ENCODE measurements at regions not wholly inside any gene's neighbourhood (a gene's known extent, or its start where the extent isn't known, plus 50 kb on each side); places are given as distances from the start of the nearest gene placed in this dataset.

DNA sequence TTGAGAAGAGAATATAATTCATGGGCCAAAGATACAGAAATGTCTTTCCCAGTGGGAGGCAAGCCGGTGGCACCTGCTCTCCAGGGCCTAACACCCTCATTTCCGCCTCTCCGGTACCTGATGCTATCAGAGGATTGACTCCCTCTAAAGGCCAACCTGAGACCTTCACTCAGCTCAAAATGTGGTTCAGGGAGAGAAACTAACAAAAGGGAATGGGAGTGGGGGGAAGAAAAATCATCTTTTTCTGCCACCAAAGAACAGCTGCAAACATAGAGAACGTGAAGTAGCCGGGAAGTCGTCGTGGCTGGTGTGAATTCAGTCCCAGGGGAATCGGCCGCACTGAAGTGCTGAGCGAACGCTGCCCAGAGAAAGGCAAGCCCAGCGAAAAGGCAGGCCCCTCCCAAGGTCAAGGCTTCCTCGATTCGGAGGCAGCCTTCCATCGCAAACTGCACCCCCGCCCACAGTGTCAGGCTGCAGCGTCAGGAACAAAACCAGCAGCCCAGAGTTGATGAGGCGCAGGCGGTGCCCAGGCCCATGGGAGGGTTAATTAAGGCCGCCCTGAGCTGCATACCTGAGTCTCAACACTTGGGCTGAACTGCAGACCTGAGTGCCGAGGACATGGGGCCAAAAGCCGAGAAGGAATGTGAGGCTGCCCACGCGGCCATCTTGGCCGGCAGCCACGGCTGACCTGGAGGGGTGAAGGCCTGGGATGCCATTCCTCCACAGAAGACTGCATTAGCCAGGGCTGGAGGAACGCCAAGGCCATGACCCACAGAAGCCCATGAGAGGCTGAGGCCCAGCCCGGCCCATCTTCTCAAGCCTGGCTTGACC is 160.2 kb downstream of the PSMG1 start:
- DNase-seq (ENCODE audit: extremely low spot score), result no peak
- ChIA-PET POLR2A (no interaction called here), CTCF (interaction anchor here (1.5 kb wide), 1 partner anchor 33 kb away, joined by 3 read pairs; no protein-coding TSS in a partner anchor)
- TF ChIP-seq, protein P1, sequence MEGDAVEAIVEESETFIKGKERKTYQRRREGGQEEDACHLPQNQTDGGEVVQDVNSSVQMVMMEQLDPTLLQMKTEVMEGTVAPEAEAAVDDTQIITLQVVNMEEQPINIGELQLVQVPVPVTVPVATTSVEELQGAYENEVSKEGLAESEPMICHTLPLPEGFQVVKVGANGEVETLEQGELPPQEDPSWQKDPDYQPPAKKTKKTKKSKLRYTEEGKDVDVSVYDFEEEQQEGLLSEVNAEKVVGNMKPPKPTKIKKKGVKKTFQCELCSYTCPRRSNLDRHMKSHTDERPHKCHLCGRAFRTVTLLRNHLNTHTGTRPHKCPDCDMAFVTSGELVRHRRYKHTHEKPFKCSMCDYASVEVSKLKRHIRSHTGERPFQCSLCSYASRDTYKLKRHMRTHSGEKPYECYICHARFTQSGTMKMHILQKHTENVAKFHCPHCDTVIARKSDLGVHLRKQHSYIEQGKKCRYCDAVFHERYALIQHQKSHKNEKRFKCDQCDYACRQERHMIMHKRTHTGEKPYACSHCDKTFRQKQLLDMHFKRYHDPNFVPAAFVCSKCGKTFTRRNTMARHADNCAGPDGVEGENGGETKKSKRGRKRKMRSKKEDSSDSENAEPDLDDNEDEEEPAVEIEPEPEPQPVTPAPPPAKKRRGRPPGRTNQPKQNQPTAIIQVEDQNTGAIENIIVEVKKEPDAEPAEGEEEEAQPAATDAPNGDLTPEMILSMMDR (IDR thresholded peaks at IDR 0.05; ENCODE audit: control extremely low read depth, extremely low read depth, low read depth, missing control alignments), result no peak

DNA sequence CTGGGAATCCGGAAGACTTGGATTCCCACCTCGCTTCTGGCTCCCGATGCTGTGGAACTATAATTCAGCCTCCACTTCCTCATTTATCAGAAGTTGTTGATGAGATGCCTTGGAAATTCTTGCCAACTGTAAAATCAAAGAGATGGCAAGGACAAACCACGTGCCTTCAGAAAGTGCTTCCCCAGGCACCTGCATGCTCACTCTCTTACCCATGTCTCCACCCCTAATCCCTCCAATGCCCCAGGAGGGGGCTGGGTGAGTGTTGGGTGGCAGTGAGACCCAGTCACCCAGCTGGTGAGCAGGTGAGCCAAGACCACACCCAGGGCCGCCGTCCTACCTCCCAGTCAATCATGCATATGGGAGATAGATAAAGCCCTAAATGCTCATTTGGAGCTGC is 160.8 kb downstream of the PSMG1 start:
- ChIA-PET POLR2A (no interaction called here), CTCF (interaction anchor here (1.5 kb wide), 1 partner anchor 33 kb away, joined by 3 read pairs; no protein-coding TSS in a partner anchor)
- TF ChIP-seq, protein P1 (IDR thresholded peaks at IDR 0.05; ENCODE audit: control extremely low read depth, extremely low read depth, low read depth, missing control alignments), result no peak
- no peak for DNase-seq (ENCODE audit: extremely low spot score)

DNA sequence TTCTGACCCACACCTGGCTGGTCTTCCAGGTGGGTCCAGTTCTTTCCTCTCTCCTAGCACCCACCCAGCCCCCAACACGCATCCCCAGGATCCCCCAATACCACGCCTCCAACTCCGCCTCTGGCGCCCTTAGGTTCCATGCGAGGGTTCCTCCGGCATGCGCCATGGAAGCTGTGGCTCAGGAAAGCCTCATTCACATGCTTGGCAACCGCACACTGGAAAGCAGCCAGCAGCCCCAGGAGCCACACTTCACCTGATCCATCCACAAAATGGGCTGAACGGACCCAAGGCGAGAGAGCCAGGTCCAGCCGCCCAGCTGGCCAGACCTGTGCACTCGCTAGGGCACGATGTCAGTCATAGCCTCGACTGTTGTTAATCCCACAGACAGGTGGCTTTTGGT is 161.2 kb downstream of the PSMG1 start:
- ChIA-PET POLR2A (no interaction called here), CTCF (interaction anchor here (1.5 kb wide), 1 partner anchor 32 kb away, joined by 3 read pairs; no protein-coding TSS in a partner anchor)
- no peak for DNase-seq (ENCODE audit: extremely low spot score)
- TF ChIP-seq, protein P1 (IDR thresholded peaks at IDR 0.05; ENCODE audit: control extremely low read depth, extremely low read depth, low read depth, missing control alignments), result no peak

DNA sequence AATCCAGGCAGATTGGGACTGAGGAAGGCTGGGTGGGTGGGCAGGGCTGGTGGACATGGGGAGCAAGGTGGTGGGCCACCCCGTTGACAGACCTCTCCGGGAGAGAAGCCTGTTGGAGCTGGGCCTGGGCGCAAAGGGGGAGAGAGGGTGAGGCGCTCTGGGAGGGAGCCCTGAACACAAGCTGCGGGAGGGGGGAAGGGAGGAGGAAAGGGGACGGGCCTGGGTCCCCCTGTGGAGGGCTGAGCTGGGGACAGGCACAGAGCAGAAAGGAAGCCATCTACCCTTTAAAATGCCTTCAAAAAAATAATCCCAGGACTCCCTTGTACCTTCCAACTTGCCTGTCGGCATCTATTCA is 161.8 kb downstream of the PSMG1 start:
- POLR2A ChIA-PET, result no interaction called here
- TF ChIP-seq, protein P1 (IDR thresholded peaks at IDR 0.05; ENCODE audit: control extremely low read depth, extremely low read depth, low read depth, missing control alignments), result no peak
- CTCF ChIA-PET, result no interaction called here
- DNase-seq (ENCODE audit: extremely low spot score), result no peak

DNA sequence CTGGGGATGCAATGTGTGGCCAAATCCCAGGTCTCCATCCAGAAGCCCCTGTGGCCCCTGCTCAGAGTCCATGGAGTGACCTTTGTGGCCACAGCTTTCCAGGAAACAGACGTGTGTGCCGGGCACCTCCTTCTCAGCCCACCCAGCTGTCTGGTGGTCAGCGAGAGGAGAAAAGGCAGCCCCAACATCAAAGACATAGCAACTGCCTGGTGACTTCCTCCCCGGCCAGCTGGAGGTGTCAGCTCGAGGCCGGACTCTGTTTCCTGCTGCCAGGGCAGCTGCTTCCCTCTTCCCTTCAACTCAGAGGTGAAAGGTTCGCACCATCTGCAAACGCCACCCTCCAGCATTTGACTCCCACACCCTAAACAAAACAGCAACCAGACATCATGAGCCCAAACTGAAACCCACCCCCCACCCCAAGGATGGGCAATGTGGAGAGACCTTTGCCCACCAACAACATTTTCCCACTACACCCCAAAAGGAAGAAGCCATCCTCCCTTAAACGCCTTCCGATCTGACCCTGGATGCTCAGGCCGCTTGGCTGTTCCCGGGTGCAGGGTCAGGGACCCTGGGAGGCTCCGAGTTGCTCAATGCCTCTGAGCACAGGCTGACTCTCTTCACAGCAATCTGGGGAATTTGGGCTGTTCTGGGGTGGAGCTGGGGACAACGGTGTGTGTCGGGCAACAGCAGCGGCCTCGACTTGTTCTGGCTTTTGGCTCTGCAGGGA is 162.3 kb downstream of the PSMG1 start:
- CTCF ChIA-PET, result no interaction called here
- no peak for DNase-seq (ENCODE audit: extremely low spot score)
- POLR2A ChIA-PET, result no interaction called here
- TF ChIP-seq, protein P1 (IDR thresholded peaks at IDR 0.05; ENCODE audit: control extremely low read depth, extremely low read depth, low read depth, missing control alignments), result no peak

DNA sequence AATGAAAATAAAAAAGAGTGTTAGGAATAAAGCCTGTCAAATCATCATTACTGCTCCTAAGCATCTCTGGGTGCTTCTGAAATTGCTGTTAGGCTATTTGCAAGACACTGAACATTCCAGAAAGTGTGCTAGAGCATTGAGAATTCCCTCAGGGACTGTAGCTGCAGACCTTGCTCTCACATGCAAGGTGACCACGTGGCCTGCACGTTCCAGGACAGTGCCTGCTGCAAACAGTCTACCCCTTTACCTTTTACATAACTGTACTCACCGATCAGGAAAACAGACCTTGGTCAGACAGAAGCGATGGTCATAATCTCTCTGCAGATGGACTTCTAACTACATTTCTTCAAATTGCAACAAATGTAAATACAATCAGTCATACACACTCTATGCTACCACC is 164.5 kb downstream of the PSMG1 start:
- POLR2A ChIA-PET, result no interaction called here

More for the DNA sequence above, 164.5 kb downstream of the PSMG1 start:
- no peak for DNase-seq (ENCODE audit: extremely low spot score)
- TF ChIP-seq, protein P1 (IDR thresholded peaks at IDR 0.05; ENCODE audit: control extremely low read depth, extremely low read depth, low read depth, missing control alignments), result no peak
- CTCF ChIA-PET, result no interaction called here
